K562 (cell line): ENCODE measurements at regions not wholly inside any gene's neighbourhood (a gene's known extent, or its start where the extent isn't known, plus 50 kb on each side); places are given as distances from the start of the nearest gene placed in this dataset.

Experiments
- CTBP1 ChIP-seq: fragments of 450-650 bp; IDR thresholded peaks from 2 replicates; pipeline ENCODE4 v1.6.1; 2016; ENCODE audit warnings: borderline replicate concordance
- ELF1 ChIP-seq: fragments of 200-800 bp; sonication (Bioruptor generic); IDR thresholded peaks from 2 replicates; pipeline ENCODE4 v1.6.1; 2016; ENCODE audit warnings: missing genetic modification characterization, missing compliant biosample characterization
- LCOR ChIP-seq: sonication (generic); formaldehyde crosslinking; IDR thresholded peaks from 2 replicates; pipeline ENCODE4 v1.8.0; 2022; ENCODE audit warnings: mild to moderate bottlenecking, missing genetic modification reagents
- MTA2 ChIP-seq: fragments of 450-650 bp; IDR thresholded peaks from 2 replicates; pipeline ENCODE4 v1.6.1; 2016; ENCODE audit warnings: low read depth
- NEUROD1 ChIP-seq: fragments of 150-350 bp; IDR thresholded peaks from 2 replicates; pipeline ENCODE4 v1.6.1; 2014; ENCODE audit warnings: borderline replicate concordance, low read length, low read depth; ENCODE audit not compliant: partially characterized antibody
- OTX1 ChIP-seq: fragments of 450-650 bp; formaldehyde crosslinking; IDR thresholded peaks from 2 replicates; pipeline ENCODE4 v1.4.0; 2022; ENCODE audit warnings: mild to moderate bottlenecking
- PHB ChIP-seq: fragments of 250-450 bp; sonication (Bioruptor Pico); IDR thresholded peaks from 2 replicates; pipeline ENCODE4 v1.5.0; 2021
- SREBF2 ChIP-seq: sonication (generic); formaldehyde crosslinking; IDR thresholded peaks from 2 replicates; pipeline ENCODE4 v1.4.0; 2020; ENCODE audit warnings: mild to moderate bottlenecking, missing genetic modification reagents
- XRCC3 ChIP-seq: fragments of 450-650 bp; IDR thresholded peaks from 2 replicates; pipeline ENCODE4 v1.6.1; 2017; ENCODE audit warnings: mild to moderate bottlenecking, moderate library complexity
- ZNF436 ChIP-seq: fragments of 250-450, 450-650 bp; sonication (Bioruptor Pico); formaldehyde crosslinking; IDR thresholded peaks from 2 replicates; pipeline ENCODE4 v1.7.0; 2020; ENCODE audit warnings: mild to moderate bottlenecking
- ZNF830 ChIP-seq: fragments of 250-450 bp; sonication (Bioruptor Pico); IDR thresholded peaks from 2 replicates; pipeline ENCODE4 v1.5.0; 2021; ENCODE audit warnings: mild to moderate bottlenecking
- TF ChIP-seq, protein P1 (sequence below), 2 experiments: fragments of 450-650 bp; formaldehyde crosslinking in 1 of 2; IDR thresholded peaks; 2 replicates each; pipeline versions ENCODE4 v1.4.0 to v1.6.1; 2014 to 2020; ENCODE audit warnings: mild to moderate bottlenecking in 2 of 2, borderline replicate concordance in 1 of 2, low read depth in 1 of 2
- TF ChIP-seq, protein P2 (sequence below): fragments of 450-650 bp; conservative IDR thresholded peaks from 2 replicates; pipeline ENCODE4 v1.6.1; 2016; ENCODE audit warnings: missing genetic modification characterization, low read depth, mild to moderate bottlenecking, missing compliant biosample characterization, moderate library complexity
- TF ChIP-seq, protein P3 (sequence below): fragments of 450-650 bp; IDR thresholded peaks from 2 replicates; pipeline ENCODE4 v1.6.1; 2017; ENCODE audit warnings: antibody characterized with exemption, mild to moderate bottlenecking

DNA sequence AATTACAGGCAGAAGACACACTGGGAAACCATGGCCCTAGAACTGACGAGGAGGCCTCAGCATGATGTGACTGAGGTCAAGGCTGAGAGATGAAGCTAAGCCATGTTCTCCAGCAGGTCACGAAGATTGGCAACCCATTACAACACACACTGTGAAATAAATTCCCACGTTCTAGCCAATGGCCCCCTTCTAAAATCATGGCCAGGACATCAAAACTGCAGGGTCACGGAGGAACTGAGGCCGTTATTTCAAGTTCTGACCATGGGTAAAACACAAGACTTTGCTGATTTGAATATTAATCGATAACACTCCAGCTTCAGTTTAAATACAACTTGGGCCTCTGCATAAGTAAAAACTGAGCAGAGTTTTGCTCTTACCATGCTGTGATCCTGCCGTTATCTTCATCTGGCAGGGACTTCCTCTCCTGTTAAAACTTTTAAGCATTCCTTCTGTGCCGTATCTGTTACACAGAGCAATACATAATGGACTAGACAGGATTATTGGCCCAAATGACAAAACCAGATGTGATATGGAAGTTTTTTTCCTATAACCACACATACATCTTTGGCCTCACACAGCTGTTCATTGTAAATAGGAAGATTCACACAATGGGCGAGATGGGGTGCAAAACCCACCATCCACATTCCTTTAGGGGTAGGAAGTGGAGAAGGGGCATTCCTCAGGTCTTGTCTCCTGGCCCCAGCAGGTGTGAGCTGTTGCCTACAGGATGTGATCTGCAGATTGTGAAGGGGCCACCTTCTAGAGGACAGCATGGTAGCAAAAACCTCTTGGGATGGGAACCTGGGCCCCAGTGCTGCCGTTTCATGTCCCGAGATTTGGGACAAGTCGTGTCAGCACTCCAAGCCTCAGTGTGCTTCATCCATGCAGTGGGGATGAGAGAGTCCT lies 207.4 kb downstream of the OPA1 start (continued):
- TF ChIP-seq, protein P1, sequence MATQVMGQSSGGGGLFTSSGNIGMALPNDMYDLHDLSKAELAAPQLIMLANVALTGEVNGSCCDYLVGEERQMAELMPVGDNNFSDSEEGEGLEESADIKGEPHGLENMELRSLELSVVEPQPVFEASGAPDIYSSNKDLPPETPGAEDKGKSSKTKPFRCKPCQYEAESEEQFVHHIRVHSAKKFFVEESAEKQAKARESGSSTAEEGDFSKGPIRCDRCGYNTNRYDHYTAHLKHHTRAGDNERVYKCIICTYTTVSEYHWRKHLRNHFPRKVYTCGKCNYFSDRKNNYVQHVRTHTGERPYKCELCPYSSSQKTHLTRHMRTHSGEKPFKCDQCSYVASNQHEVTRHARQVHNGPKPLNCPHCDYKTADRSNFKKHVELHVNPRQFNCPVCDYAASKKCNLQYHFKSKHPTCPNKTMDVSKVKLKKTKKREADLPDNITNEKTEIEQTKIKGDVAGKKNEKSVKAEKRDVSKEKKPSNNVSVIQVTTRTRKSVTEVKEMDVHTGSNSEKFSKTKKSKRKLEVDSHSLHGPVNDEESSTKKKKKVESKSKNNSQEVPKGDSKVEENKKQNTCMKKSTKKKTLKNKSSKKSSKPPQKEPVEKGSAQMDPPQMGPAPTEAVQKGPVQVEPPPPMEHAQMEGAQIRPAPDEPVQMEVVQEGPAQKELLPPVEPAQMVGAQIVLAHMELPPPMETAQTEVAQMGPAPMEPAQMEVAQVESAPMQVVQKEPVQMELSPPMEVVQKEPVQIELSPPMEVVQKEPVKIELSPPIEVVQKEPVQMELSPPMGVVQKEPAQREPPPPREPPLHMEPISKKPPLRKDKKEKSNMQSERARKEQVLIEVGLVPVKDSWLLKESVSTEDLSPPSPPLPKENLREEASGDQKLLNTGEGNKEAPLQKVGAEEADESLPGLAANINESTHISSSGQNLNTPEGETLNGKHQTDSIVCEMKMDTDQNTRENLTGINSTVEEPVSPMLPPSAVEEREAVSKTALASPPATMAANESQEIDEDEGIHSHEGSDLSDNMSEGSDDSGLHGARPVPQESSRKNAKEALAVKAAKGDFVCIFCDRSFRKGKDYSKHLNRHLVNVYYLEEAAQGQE (IDR thresholded peaks at IDR 0.05; ENCODE audit: borderline replicate concordance): no peak
- TF ChIP-seq, protein P1 (CRISPR knock-in tag; IDR thresholded peaks at IDR 0.05; ENCODE audit: low read depth): no peak
- TF ChIP-seq ZNF436 (CRISPR knock-in tag): no peak
- TF ChIP-seq LCOR (CRISPR knock-in tag): peak; percentile 2; the same call in 1 of the 2 replicates
- TF ChIP-seq CTBP1: peak; percentile 63; the same call in 1 of the 2 replicates
- no peak for TF ChIP-seq ELF1 (tag)
- TF ChIP-seq, protein P2, sequence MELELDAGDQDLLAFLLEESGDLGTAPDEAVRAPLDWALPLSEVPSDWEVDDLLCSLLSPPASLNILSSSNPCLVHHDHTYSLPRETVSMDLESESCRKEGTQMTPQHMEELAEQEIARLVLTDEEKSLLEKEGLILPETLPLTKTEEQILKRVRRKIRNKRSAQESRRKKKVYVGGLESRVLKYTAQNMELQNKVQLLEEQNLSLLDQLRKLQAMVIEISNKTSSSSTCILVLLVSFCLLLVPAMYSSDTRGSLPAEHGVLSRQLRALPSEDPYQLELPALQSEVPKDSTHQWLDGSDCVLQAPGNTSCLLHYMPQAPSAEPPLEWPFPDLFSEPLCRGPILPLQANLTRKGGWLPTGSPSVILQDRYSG (tag): 0 out of 2 replicates have a peak, but pooled peaks have one; percentile 26
- no peak for TF ChIP-seq XRCC3
- TF ChIP-seq ZNF830 (CRISPR knock-in tag): no peak
- TF ChIP-seq OTX1: no peak
- TF ChIP-seq SREBF2: no peak
- TF ChIP-seq MTA2: peak; percentile 56
- no peak for TF ChIP-seq NEUROD1
- no peak for TF ChIP-seq PHB (CRISPR knock-in tag)
- TF ChIP-seq, protein P3, sequence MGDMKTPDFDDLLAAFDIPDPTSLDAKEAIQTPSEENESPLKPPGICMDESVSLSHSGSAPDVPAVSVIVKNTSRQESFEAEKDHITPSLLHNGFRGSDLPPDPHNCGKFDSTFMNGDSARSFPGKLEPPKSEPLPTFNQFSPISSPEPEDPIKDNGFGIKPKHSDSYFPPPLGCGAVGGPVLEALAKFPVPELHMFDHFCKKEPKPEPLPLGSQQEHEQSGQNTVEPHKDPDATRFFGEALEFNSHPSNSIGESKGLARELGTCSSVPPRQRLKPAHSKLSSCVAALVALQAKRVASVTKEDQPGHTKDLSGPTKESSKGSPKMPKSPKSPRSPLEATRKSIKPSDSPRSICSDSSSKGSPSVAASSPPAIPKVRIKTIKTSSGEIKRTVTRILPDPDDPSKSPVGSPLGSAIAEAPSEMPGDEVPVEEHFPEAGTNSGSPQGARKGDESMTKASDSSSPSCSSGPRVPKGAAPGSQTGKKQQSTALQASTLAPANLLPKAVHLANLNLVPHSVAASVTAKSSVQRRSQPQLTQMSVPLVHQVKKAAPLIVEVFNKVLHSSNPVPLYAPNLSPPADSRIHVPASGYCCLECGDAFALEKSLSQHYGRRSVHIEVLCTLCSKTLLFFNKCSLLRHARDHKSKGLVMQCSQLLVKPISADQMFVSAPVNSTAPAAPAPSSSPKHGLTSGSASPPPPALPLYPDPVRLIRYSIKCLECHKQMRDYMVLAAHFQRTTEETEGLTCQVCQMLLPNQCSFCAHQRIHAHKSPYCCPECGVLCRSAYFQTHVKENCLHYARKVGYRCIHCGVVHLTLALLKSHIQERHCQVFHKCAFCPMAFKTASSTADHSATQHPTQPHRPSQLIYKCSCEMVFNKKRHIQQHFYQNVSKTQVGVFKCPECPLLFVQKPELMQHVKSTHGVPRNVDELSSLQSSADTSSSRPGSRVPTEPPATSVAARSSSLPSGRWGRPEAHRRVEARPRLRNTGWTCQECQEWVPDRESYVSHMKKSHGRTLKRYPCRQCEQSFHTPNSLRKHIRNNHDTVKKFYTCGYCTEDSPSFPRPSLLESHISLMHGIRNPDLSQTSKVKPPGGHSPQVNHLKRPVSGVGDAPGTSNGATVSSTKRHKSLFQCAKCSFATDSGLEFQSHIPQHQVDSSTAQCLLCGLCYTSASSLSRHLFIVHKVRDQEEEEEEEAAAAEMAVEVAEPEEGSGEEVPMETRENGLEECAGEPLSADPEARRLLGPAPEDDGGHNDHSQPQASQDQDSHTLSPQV: peak; percentile 86; the same call in 1 of the 2 replicates
